ENCODE measurements at regions not wholly inside any gene's neighbourhood (a gene's known extent, or its start where the extent isn't known, plus 50 kb on each side); places are given as distances from the start of the nearest gene placed in this dataset.
A peak's percentile ranks its signal among the peaks of the same experiment; 100 is the strongest.

- WGBS, 2 donors (ENCODE audit: extremely low coverage in 2 of 2, insufficient read length in 2 of 2, insufficient replicate concordance in 1 of 2) = no CpG with 5 or more reads among the region's 5 CpGs
- Histone ChIP-seq H3K79me1 (ENCODE audit: low read depth, low read length) (no peaks in the 10 kb centered on the region), H3K14ac (ENCODE audit: low read length) (no peak overlapping the region), H2BK5ac (ENCODE audit: low read length) (no peak overlapping the region), H3K4ac (ENCODE audit: low read length) (no peak overlapping the region), H3K4me1 (ENCODE audit: control insufficient read depth in 2 of 2, insufficient read depth in 1 of 2, low read depth in 1 of 2, low read length in 2 of 2) (no peaks in the 10 kb centered on the region), H4K8ac (ENCODE audit: low read depth, low read length) (no peak overlapping the region), H2BK12ac (ENCODE audit: low read length) (no peak overlapping the region), H4K91ac (ENCODE audit: low read depth, low read length, poor library complexity) (no peak overlapping the region), H3K36me3 (replicated peaks in 1 of 2; ENCODE audit: control insufficient read depth in 2 of 2, insufficient read depth in 2 of 2, low read length in 2 of 2) (no peaks in the 10 kb centered on the region), H2BK15ac (ENCODE audit: low read length) (no peak overlapping the region), H3K27ac (replicated peaks; ENCODE audit: low read length) (no peak overlapping the region), H3K9ac (ENCODE audit: low read depth, low read length, poor library complexity) (no peak overlapping the region), H3K9me3 (replicated peaks in 1 of 2; ENCODE audit: control insufficient read depth in 2 of 2, insufficient read depth in 1 of 2, low read depth in 1 of 2, low read length in 2 of 2) (no peaks in the 10 kb centered on the region), H3K18ac (ENCODE audit: low read length) (no peak overlapping the region), H3K4me2 (ENCODE audit: insufficient read depth, low read length, poor library complexity, severe bottlenecking) (no peak overlapping the region), H2AK5ac (ENCODE audit: low read depth, low read length) (no peak overlapping the region), H3K4me3 (ENCODE audit: low read length in 2 of 2) (no peak overlapping the region), H2BK120ac (ENCODE audit: low read depth, low read length) (no peak overlapping the region), H3K27me3 (ENCODE audit: control insufficient read depth in 3 of 3, insufficient read depth in 3 of 3, low read depth in 1 of 3, low read length in 3 of 3) (no peaks in the 10 kb centered on the region), H3K23ac (ENCODE audit: low read depth, low read length, poor library complexity) (no peak overlapping the region), H2AFZ (ENCODE audit: low read length) (peak overlapping the region; percentile 36)
- no peak for DNase-seq (ENCODE audit: low spot score)
Observed at GRCh38 chr5:118017536-118017935, 970.8 kb downstream of the DTWD2 start.

GRCh38 chr5:118016396-118016795 is 972.0 kb downstream of the DTWD2 start:
- Histone ChIP-seq H2BK5ac (ENCODE audit: low read length) (no peak overlapping the region), H2BK120ac (ENCODE audit: low read depth, low read length) (no peak overlapping the region), H3K36me3 (replicated peaks in 1 of 2; ENCODE audit: control insufficient read depth in 2 of 2, insufficient read depth in 2 of 2, low read length in 2 of 2) (no peaks in the 10 kb centered on the region), H3K9me3 (replicated peaks in 1 of 2; ENCODE audit: control insufficient read depth in 2 of 2, insufficient read depth in 1 of 2, low read depth in 1 of 2, low read length in 2 of 2) (no peaks in the 10 kb centered on the region), H4K8ac (ENCODE audit: low read depth, low read length) (no peak overlapping the region), H2BK12ac (ENCODE audit: low read length) (no peak overlapping the region), H2AFZ (ENCODE audit: low read length) (no peak overlapping the region), H3K4ac (ENCODE audit: low read length) (no peak overlapping the region), H4K91ac (ENCODE audit: low read depth, low read length, poor library complexity) (no peak overlapping the region), H3K4me3 (ENCODE audit: low read length in 2 of 2) (no peak overlapping the region), H3K79me1 (ENCODE audit: low read depth, low read length) (no peaks in the 10 kb centered on the region), H3K23ac (ENCODE audit: low read depth, low read length, poor library complexity) (no peak overlapping the region), H3K27me3 (ENCODE audit: control insufficient read depth in 3 of 3, insufficient read depth in 3 of 3, low read depth in 1 of 3, low read length in 3 of 3) (no peaks in the 10 kb centered on the region), H3K14ac (ENCODE audit: low read length) (no peak overlapping the region), H2AK5ac (ENCODE audit: low read depth, low read length) (no peak overlapping the region), H2BK15ac (ENCODE audit: low read length) (no peak overlapping the region), H3K27ac (replicated peaks; ENCODE audit: low read length) (no peak overlapping the region), H3K4me1 (ENCODE audit: control insufficient read depth in 2 of 2, insufficient read depth in 1 of 2, low read depth in 1 of 2, low read length in 2 of 2) (no peaks in the 10 kb centered on the region), H3K18ac (ENCODE audit: low read length) (no peak overlapping the region), H3K4me2 (ENCODE audit: insufficient read depth, low read length, poor library complexity, severe bottlenecking) (no peak overlapping the region), H3K9ac (ENCODE audit: low read depth, low read length, poor library complexity) (no peak overlapping the region)
- DNase-seq (ENCODE audit: low spot score) = no peak

- Histone ChIP-seq H2AK5ac (ENCODE audit: low read depth, low read length) (no peak overlapping the region), H2BK5ac (ENCODE audit: low read length) (no peak overlapping the region), H3K23ac (ENCODE audit: low read depth, low read length, poor library complexity) (no peak overlapping the region), H2BK15ac (ENCODE audit: low read length) (no peak overlapping the region), H4K91ac (ENCODE audit: low read depth, low read length, poor library complexity) (no peak overlapping the region), H2BK12ac (ENCODE audit: low read length) (no peak overlapping the region), H3K4me2 (ENCODE audit: insufficient read depth, low read length, poor library complexity, severe bottlenecking) (no peak overlapping the region), H3K18ac (ENCODE audit: low read length) (no peak overlapping the region), H3K79me1 (ENCODE audit: low read depth, low read length) (no peaks in the 10 kb centered on the region), H3K14ac (ENCODE audit: low read length) (no peak overlapping the region), H4K8ac (ENCODE audit: low read depth, low read length) (no peak overlapping the region), H3K9ac (ENCODE audit: low read depth, low read length, poor library complexity) (no peak overlapping the region), H3K4ac (ENCODE audit: low read length) (no peak overlapping the region), H3K27me3 (ENCODE audit: control insufficient read depth in 3 of 3, insufficient read depth in 3 of 3, low read depth in 1 of 3, low read length in 3 of 3) (no peaks in the 10 kb centered on the region), H3K9me3 (replicated peaks in 1 of 2; ENCODE audit: control insufficient read depth in 2 of 2, insufficient read depth in 1 of 2, low read depth in 1 of 2, low read length in 2 of 2) (no peaks in the 10 kb centered on the region), H3K36me3 (replicated peaks in 1 of 2; ENCODE audit: control insufficient read depth in 2 of 2, insufficient read depth in 2 of 2, low read length in 2 of 2) (no peaks in the 10 kb centered on the region), H3K4me3 (ENCODE audit: low read length in 2 of 2) (no peak overlapping the region), H3K4me1 (ENCODE audit: control insufficient read depth in 2 of 2, insufficient read depth in 1 of 2, low read depth in 1 of 2, low read length in 2 of 2) (no peaks in the 10 kb centered on the region), H2BK120ac (ENCODE audit: low read depth, low read length) (no peak overlapping the region), H3K27ac (replicated peaks; ENCODE audit: low read length) (no peak overlapping the region), H2AFZ (ENCODE audit: low read length) (no peak overlapping the region)
- WGBS, 2 donors (ENCODE audit: extremely low coverage in 2 of 2, insufficient read length in 2 of 2, insufficient replicate concordance in 1 of 2) = no CpG with 5 or more reads among the region's 2 CpGs
- no peak for DNase-seq (ENCODE audit: low spot score)
Observed at GRCh38 chr5:118015511-118015910, 972.8 kb downstream of the DTWD2 start.

- no CpG with 5 or more reads among the region's 1 CpG for WGBS, 2 donors (ENCODE audit: extremely low coverage in 2 of 2, insufficient read length in 2 of 2, insufficient replicate concordance in 1 of 2)
- Histone ChIP-seq H4K8ac (ENCODE audit: low read depth, low read length) (no peak overlapping the region), H3K9ac (ENCODE audit: low read depth, low read length, poor library complexity) (no peak overlapping the region), H3K27me3 (ENCODE audit: control insufficient read depth in 3 of 3, insufficient read depth in 3 of 3, low read depth in 1 of 3, low read length in 3 of 3) (no peaks in the 10 kb centered on the region), H3K4me1 (ENCODE audit: control insufficient read depth in 2 of 2, insufficient read depth in 1 of 2, low read depth in 1 of 2, low read length in 2 of 2) (no peaks in the 10 kb centered on the region), H3K4me2 (ENCODE audit: insufficient read depth, low read length, poor library complexity, severe bottlenecking) (no peak overlapping the region), H2BK12ac (ENCODE audit: low read length) (no peak overlapping the region), H2BK5ac (ENCODE audit: low read length) (no peak overlapping the region), H3K27ac (replicated peaks; ENCODE audit: low read length) (no peak overlapping the region), H3K79me1 (ENCODE audit: low read depth, low read length) (no peaks in the 10 kb centered on the region), H3K9me3 (replicated peaks in 1 of 2; ENCODE audit: control insufficient read depth in 2 of 2, insufficient read depth in 1 of 2, low read depth in 1 of 2, low read length in 2 of 2) (no peaks in the 10 kb centered on the region), H3K4me3 (ENCODE audit: low read length in 2 of 2) (no peak overlapping the region), H3K36me3 (replicated peaks in 1 of 2; ENCODE audit: control insufficient read depth in 2 of 2, insufficient read depth in 2 of 2, low read length in 2 of 2) (no peaks in the 10 kb centered on the region), H2BK120ac (ENCODE audit: low read depth, low read length) (no peak overlapping the region), H2AFZ (ENCODE audit: low read length) (no peak overlapping the region), H3K23ac (ENCODE audit: low read depth, low read length, poor library complexity) (no peak overlapping the region), H2BK15ac (ENCODE audit: low read length) (no peak overlapping the region), H3K4ac (ENCODE audit: low read length) (no peak overlapping the region), H4K91ac (ENCODE audit: low read depth, low read length, poor library complexity) (no peak overlapping the region), H3K14ac (ENCODE audit: low read length) (no peak overlapping the region), H3K18ac (ENCODE audit: low read length) (no peak overlapping the region), H2AK5ac (ENCODE audit: low read depth, low read length) (no peak overlapping the region)
- DNase-seq (ENCODE audit: low spot score) = no peak
Observed at GRCh38 chr5:118009741-118010297, 978.5 kb downstream of the DTWD2 start.

Data from neuronal stem cell (in vitro differentiated cells).